ENCODE measurements at regions not wholly inside any gene's neighbourhood (a gene's known extent, or its start where the extent isn't known, plus 50 kb on each side); places are given as distances from the start of the nearest gene placed in this dataset.

- Histone ChIP-seq H2BK120ac (replicated peaks; ENCODE audit: low read depth, low read length) (no peak overlapping the region), H2AFZ (ENCODE audit: low read length) (no peak overlapping the region), H4K8ac (ENCODE audit: extremely low read depth, insufficient read depth, low read length) (no peak overlapping the region), H3K79me1 (ENCODE audit: low read depth, low read length) (no peaks in the 10 kb centered on the region), H2BK12ac (ENCODE audit: low read depth, low read length) (no peak overlapping the region), H2AK5ac (ENCODE audit: low read depth, low read length) (no peak overlapping the region), H2BK15ac (ENCODE audit: low read length) (no peak overlapping the region), H3K9ac (replicated peaks in 1 of 4; ENCODE audit: extremely low read depth in 1 of 4, low read depth in 3 of 4, low read length in 3 of 4) (no peak overlapping the region), H3K18ac (ENCODE audit: extremely low read depth, low read length) (no peak overlapping the region), H3K4ac (replicated peaks; ENCODE audit: insufficient read length, low read depth, low read length) (no peak overlapping the region), H3K14ac (ENCODE audit: insufficient read length) (no peak overlapping the region), H4K20me1 (replicated peaks in 1 of 2; ENCODE audit: control insufficient read depth in 1 of 2, insufficient read depth in 2 of 2, low read length in 2 of 2) (no peaks in the 10 kb centered on the region), H3K27ac (ENCODE audit: low read depth, low read length) (no peak overlapping the region), H3K4me1 (replicated peaks in 1 of 4; ENCODE audit: control insufficient read depth in 3 of 4, insufficient read depth in 4 of 4, low read length in 3 of 4) (no peaks in the 10 kb centered on the region), H3K4me2 (ENCODE audit: insufficient read depth in 1 of 2, low read depth in 2 of 2, low read length in 2 of 2) (no peak overlapping the region), H2BK20ac (ENCODE audit: low read length) (no peak overlapping the region), H3K23me2 (ENCODE audit: low read depth, low read length) (no peaks in the 10 kb centered on the region), H3K79me2 (ENCODE audit: control insufficient read depth in 1 of 2, insufficient read depth in 2 of 2, low read length in 2 of 2) (no peaks in the 10 kb centered on the region), H4K5ac (ENCODE audit: insufficient read length, low read depth, low read length) (no peak overlapping the region), H3K4me3 (ENCODE audit: extremely low read depth in 1 of 4, insufficient read depth in 2 of 4, low read depth in 3 of 4, low read length in 4 of 4) (no peak overlapping the region), H3K27me3 (replicated peaks in 1 of 4; ENCODE audit: control insufficient read depth in 3 of 4, extremely low read depth in 1 of 4, insufficient read depth in 3 of 4, low read length in 3 of 4) (no peaks in the 10 kb centered on the region), H3K23ac (ENCODE audit: insufficient read length) (no peak overlapping the region), H3K36me3 (ENCODE audit: control insufficient read depth in 2 of 4, insufficient read depth in 4 of 4, low read length in 3 of 4) (no peaks in the 10 kb centered on the region), H3K9me3 (ENCODE audit: insufficient read depth in 2 of 2, low read depth in 1 of 2, low read length in 1 of 2) (no peaks in the 10 kb centered on the region), H4K91ac (replicated peaks; ENCODE audit: insufficient read length, low read length) (no peak overlapping the region), H2BK5ac (ENCODE audit: low read depth, low read length) (no peak overlapping the region), H3K56ac (replicated peaks; ENCODE audit: insufficient read length, low read depth, low read length) (no peak overlapping the region)
- POLR2A ChIA-PET (ENCODE audit: partially characterized antibody) = no interaction called here
- DNase-seq (ENCODE audit: low read depth in 1 of 2, low spot score in 2 of 2) = no peak
- CTCF ChIA-PET (ENCODE audit: partially characterized antibody) = interaction anchor here (0.9 to 8.1 kb wide), 2 partner anchors 82 to 228 kb away, joined by 3 to 109 read pairs; no protein-coding TSS in a partner anchor
- no peak for FAIRE-seq
- TF ChIP-seq TAF7 (optimal IDR thresholded peaks at IDR 0.05; ENCODE audit: borderline replicate concordance, low read depth, low read length) (no peak), CHD2 (IDR thresholded peaks at IDR 0.05; ENCODE audit: low read length) (no peak), CREB1 (IDR thresholded peaks at IDR 0.05) (no peak), MAFK (IDR thresholded peaks at IDR 0.05; ENCODE audit: low read depth, low read length) (no peak)
- 92% methylated on average over 2 of the region's 2 CpGs; no CpG with 5 or more reads in 1 of the 2 experiments for WGBS, 2 experiments (ENCODE audit: extremely low coverage in 1 of 2, insufficient coverage in 1 of 2, insufficient read length in 1 of 2, insufficient replicate concordance in 2 of 2, low coverage in 1 of 2, low lambda C conversion rate in 2 of 2, missing lambda C conversion rate in 1 of 2)
These were observed 156.0 kb upstream of the TTC29 start for GRCh38 chr4:147101678-147102077.
